GM21528 (cell line): ENCODE measurements at regions not wholly inside any gene's neighbourhood (a gene's known extent, or its start where the extent isn't known, plus 50 kb on each side); places are given as distances from the start of the nearest gene placed in this dataset.

Source experiments
- ATAC-seq: cut with Tn5 transposase; IDR thresholded peaks from one replicate; pipeline ENCODE4 v1.9.1; 2021; ENCODE audit warnings: mild to moderate bottlenecking, moderate library complexity; ENCODE audit not compliant: unreplicated experiment, low FRiP score

DNA sequence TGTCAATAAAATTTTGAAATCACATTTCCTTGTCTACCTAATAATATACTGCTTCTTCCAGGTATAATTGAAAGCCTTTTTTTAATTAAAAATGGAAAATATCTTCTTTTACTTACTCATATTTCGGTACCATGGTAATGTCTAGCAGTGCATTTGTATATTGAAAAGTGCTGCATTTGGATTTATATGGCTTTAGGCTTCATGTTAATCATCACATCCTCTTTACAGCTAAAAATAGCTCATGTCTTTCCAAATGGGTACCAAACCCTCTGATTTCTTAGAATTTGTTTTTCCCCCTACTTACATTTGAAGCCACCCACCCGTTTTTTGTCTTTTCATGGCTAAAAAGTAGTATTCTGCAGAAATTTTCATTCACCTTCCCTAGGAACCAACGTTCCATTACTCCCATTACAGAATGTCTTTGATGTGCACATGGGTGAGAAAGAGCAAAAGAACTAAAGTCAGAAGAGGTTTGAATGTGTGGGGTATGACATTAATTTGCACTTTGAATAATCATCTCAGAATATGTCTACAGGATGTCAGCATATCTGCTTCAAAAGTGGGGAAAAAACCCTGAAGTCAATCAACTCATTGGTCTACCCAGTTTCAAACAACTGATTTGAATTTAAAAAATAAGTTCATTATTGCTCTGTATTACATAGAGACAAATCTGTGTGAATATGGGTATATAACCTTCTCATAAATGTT is 935.9 kb downstream of the GATA3 start:
- no peak for ATAC-seq

DNA sequence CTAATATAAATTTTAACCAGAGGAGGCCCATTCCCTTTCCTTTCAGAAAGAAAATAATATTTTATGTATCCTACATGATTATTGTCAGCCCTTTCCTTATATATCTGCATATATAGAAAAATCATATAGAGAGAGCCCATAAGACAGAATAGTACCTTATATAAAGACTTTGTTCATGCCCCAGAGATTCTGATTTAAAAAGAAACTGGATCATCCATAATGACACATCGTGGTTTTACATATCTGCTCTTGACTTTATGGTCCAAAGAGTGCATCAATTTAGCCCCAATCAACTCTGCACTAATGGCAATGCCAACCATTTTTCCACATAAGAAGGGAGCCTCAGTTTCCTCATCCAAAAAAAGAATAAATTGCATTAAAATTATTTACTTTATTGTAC is 937.5 kb downstream of the GATA3 start:
- ATAC-seq, result no peak

DNA sequence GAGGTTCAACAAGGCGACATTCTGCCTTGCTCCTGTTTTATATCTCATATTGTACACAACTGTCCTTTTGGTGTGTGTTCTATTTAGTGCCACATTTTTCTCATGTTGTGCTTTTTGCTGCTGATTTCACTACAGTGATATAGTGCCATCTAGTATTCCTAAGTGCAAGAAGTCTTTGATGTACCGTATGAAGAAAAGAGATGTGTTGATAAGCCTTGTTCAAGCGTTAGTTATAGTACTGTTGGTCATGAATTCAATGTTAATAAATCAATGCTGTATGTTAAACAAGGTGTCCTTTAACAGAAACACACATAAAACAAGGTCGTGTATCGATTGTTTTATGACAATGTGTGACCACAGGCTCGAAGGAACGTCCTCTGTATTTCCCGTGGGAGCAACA is 939.4 kb downstream of the GATA3 start:
- ATAC-seq, result no peak

DNA sequence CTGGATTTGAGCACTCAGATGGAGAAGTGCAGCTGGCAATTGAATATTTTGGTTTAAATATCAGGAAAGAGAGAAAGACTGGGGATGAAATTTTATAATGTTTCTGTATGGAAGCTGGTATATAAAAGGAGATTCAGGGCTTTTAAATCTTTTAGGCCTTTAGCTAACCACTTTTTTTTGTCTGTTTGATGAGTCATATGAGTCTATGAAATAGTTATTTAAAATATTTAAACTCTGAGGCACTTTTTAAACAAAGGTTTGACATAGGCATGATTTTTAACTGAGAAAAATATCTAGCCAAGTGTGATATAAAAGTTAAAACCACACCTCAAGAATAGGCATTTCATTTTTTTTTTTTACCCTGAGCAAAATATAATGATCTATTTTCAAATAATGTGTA is 944.3 kb downstream of the GATA3 start:
- ATAC-seq, result no peak

DNA sequence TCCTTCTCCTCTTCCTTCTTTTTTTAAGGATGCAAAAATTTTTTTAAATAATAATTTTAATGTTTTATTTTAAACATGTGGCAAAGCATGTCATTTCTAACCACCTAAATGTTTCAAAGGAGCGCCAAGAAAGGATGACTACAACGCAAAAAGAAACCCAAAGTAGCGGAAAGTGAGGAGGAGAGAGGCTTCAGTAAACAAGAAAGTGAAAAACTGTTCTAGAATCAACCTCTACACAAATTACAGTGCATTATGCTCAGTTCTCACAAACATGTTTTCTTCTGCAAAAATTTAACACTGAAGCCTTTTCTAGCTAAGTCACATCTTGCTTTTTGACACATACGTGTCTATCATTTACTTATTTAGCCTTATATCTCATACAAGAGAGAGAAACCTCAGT is 948.6 kb downstream of the GATA3 start:
- no peak for ATAC-seq

DNA sequence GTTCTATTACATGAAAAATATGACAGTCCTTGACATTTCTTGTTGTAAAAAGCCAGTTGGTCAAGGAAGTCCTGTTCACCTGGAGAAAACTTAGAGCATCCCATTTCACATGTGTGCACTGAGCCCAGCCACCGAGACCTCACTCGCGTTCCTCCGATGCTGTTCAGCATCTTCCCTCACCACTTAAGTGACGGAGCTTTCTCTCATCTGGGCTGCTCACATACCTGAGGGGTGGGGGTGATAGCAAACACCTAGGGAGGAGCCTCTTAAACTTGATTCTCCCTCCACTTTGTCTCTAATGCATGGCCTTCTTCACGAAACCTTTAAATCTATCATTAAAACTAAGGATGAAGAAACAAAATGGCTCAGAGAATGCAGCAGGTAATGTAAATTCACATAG is 950.2 kb downstream of the GATA3 start:
- ATAC-seq, result no peak

DNA sequence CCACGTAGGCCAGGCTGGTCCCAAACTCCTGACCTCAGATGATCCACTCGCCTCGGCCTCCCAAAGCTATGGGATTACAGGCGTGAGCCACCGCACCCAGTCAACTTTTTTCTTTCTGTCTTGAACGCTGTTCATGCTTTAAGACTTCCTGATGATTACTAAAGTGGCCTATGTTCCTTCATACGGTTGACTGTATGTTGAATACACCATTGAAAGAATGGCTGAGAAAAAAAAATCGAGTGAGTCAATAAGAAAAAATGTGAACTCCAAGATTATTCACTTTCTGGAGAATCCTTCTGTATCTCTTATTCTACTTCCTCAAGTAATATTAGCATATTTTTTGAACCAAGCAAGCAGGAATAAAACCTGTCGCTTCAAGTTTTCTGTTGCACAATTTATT is 955.0 kb downstream of the GATA3 start:
- no peak for ATAC-seq

DNA sequence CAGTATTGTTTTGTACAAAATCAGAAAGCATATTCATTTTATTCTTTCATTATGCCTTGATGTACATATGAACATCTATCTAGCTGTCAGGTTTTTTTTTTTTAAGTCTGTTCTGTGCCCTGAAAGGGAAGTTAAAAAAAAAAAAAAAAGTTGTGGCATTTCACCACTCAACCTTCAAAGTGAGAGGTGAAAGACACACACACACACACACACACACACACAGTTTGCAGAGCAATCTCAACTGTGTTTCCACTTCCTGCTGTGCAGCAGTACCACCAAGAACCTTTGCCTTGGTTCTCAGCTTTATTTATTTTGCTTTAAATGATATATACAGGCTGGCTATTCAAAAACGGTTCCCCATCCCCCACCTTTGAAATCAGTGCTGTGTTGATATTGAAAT is 955.6 kb downstream of the GATA3 start:
- no peak for ATAC-seq

DNA sequence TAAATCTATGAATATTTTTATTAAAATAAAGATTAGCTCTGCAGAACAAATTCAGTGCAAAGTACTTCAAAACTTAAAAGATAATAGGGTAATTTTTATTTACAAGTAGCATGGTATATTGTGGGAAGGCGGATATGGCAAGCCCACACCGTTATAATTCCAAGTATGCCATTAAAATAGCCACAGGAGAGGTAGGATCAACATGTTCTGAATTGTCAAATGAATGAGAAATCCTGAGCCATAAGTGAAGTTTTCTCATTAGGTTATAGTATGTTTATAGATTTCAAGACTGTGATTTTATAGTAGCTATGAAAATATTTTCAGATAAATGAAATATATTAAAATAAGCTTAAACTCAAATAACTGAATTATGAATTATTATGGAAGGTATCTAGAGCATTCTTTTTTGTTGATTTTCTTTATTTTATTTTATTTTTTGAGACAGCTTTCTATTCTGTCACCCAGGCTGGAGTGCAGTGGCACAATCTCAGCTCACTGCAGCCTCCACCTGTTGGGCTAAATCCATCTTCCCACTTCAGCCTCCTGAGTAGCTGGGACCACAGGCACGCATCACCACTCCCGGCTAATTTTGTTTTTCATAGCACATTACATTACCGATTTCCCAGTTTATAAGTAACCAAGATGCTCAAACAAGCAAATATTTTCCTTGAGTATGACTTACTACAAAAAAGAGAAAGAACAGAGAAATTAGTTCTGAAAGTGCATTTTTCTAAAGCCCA is 956.6 kb downstream of the GATA3 start:
- no peak for ATAC-seq

DNA sequence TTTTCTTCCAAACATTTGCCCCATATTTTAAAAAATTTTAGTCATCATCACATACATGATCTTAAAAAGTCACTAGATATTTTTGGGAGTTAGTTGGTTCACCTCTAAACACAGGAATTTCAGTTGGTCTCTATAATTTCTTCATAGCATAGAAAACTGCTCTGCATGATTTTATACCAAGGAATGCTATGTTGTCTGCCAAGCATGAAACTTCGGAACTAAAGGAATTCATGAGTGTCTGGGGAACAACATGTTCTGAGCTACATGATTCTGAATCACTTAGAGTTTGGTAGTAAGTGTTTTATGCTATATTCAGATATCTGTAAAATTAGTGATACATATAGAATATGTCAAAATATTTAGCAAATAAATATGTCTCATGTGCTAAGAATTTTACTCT is 957.8 kb downstream of the GATA3 start:
- no peak for ATAC-seq

DNA sequence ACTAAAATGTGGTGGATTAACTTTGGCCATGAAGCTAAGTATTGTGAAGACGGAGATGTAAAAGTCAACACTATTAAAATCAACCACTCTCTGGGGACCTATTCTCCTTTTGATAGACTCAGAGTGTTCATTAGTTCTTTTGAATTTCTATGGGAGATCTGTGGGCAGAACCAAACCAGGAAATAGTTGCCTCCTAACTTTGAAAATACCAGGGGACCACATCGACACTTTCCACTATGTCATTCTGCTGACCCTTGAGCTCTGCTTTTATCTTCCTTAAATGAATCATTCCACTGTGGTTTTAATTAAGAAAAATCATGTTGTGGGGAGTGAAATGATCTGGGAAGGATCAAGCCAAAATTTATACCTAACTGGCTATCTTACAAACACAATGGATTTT is 960.5 kb downstream of the GATA3 start:
- no peak for ATAC-seq

DNA sequence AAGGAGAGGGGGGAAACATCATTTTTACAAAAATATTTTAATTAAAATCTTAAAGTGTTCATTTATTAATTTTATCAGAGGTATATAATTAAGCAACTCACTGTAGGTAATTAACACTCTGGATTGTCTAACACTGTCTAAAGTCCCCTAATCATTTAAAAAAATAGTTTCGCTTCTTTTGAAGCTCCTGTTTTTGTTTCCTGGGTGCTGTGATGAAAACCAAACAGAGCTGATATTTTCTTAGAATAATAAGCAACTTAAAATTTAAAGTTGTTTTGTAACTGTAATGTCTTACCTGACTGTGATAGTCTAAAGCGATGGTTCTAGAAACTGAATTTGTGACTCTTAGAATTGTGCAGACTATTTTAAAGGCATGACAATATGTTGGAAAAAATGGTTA is 961.0 kb downstream of the GATA3 start:
- ATAC-seq, result no peak

DNA sequence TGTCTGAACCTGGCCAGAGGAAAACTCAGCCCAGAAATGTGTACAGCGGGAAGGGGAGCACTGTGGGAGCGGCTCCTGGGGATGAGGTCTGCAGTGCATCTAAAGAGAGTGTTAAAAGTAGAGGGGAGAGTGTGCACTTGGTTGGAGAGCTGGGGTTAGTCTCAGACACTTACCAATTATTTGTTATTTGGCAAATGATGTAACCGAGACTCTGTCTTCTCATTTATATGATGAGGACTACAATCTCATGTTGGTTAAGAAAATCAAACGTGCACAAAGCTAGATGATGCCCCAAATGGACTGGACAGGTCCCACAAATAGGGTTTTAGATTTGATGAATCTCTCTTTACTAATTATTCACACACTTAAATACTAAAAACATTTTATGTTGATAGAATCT is 962.4 kb downstream of the GATA3 start:
- ATAC-seq, result no peak

DNA sequence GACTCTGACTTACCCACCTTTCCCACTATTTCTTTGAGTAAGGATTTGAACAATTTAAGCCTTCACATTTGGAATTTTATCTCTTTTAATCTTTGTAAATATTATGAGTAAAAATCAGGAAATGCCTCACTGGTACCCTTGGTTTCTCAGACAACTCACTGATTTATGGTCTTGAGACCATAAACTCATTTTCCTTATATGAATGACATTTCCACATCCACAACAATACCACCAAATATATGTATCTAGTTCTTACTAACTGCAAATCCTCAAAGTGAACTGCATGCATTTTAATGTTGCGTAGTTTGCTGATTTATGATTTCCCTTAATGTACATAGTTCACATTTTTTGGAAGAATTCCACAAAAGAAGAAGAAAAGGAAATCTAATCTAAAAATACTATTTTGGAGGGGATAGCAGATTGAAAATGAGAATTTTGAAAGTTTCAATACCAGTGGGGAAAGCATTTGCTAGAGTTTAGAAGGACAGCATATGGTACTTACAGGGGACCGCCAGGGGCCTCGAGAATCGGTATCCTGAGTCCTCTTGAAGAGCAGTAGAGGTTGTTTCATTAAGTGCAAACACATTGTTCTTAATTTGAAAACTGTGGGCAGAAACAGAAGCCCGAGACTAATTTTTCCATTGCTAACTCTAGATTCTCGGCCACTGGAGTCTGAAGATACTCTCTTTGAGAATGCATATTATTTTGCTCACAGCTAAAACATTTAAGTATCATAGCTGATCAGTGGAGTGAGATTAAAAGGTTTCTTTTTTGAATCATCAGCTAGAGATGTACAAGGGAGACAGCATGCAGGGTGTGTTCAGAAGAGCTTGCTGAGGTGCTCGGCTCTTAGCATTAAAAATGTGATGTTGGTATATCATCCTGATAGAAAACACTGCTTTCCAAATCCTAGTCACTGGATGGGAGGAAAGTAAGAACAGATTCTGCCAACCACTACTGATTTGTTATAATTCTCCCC is 964.0 kb downstream of the GATA3 start:
- ATAC-seq, result no peak

DNA sequence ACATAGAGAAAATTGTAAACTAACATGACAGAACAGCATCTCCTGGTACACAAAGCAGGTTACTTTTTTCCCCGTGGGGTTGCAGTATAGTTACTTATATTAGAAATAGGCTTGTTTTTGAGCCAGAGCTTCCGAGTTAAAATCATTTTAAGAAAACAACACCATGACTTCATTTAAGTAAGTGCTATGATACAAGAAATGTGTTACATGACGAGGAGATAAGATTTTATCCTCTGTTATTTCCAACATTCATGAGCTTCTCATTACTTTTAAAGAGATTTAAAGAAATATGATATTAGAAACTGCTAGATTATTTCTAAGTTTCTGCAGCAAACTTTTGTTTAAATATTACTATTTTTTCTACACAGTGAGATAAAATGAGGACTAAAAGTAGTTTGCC is 968.7 kb downstream of the GATA3 start:
- no peak for ATAC-seq

DNA sequence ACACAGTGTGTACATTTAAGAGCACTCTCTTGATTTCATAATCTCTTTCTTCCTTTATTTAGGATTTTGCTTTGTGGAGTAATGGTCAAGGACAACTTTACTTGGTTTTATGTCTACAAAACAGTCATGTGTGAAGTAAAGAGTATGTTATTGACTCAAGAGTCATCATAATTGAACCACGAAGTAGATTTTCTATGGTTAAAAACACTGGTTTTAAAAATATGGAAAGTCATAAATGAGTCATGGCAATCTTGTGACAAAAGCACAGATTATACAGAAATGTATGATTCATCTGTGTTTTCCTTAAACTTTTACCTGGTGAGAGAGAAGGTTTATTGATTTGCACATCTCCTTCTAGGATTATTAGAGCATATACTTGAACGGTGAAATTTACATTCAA is 969.7 kb downstream of the GATA3 start:
- no peak for ATAC-seq

DNA sequence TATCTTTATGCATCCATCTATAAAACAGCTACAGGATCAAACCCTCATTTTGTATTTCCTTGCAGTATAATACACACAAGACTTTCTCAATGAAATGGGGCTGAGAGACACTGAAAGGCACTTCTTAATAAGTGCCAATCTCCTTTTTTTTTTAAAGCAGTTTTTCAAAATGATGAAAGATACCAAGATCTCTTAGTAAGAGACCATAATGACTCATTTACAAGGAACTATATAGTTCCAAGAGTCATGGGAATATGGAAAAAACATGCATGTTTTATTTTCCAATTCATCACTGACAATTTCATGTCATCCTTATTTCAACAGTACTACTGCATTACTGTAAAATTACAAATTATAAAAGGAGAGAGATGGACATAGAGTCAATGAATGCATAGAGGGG is 973.7 kb downstream of the GATA3 start:
- ATAC-seq, result no peak

DNA sequence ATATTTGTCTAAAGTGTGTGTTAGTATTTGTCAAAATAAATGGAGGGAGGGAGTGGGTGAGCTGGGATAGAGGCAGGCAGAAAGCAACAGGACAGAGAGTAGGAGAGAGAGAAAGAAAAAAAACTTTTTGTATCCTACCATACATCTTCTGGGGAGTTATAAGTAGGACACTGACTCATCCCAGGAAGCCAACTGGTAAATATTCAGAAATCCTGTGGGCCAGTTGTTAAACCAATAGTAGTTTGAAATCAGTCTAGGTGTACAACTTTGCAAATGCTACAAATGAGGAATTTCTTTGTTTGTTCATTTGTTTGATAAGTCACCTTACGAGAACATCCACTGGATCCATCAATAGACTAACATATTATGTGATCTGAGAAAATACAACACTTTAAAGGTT is 980.9 kb downstream of the GATA3 start:
- no peak for ATAC-seq

DNA sequence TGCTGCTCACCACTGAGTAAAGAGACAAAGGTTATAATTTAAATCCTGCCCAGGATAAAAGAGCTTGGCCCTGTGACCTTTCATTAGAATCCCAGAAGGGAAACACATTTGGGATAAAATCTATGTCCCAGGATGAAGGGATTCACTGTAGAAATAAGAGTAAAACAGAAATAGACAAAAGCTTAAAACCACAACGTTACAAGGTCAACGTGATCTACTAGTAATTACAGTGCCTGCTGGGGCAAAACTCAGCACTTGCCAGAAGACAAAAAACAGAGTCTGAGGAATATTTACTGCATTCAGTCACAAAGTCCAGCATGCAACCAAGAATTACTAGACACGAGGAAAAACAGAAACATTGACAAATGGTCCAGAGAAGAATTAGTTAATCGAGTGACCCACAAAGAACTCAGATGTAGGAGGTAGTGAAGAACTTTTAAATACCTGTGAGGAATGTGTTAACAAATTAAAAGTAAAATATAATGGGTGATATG is 982.3 kb downstream of the GATA3 start:
- ATAC-seq, result no peak

DNA sequence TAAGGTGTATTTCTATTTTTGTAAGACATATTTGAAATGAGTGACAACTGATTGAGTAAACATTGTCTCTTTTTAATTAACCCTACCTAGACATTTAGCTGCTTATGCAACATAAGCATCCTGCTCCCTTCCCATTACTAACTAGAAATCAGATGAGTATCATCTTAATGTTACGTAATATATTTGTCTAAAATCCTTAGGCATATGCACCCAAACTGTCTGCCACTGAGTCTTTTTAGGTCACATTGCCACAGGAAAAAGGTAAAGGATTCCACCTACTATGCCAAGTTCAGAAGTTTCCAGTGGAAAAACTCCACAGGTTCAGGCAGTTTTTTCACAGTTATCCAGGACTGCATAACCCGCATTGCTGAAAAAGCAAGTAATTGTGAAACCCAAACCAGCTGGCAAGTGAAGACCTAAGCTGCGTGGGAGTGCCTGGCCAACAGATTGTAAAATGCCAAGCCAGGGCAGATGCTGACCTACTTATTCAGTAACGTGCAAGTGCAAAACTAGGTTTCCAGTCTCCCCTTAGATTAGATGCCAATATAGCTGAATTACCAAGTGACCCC is 983.7 kb downstream of the GATA3 start:
- no peak for ATAC-seq

DNA sequence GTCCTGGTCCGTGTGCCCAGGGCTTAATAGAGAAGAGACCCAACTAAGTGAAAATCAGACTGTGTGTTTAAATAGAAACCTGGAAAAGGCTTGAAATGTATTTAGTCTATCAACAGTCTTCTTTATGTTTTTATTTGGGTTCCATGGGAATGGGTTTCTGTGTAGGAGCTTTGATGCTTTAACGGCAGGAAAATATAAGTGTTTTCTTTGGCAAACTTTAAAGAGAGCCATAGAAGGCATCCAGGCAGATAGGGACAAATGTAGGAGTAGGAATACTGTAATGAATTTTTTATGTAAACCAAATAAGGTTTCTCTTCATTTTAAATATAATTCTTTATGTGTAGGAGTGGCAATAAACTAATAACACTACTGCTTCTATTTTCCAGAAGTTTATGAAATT is 989.0 kb downstream of the GATA3 start:
- no peak for ATAC-seq
